ENCODE measurements at regions not wholly inside any gene's neighbourhood (a gene's known extent, or its start where the extent isn't known, plus 50 kb on each side); places are given as distances from the start of the nearest gene placed in this dataset.
A peak's percentile ranks its signal among the peaks of the same experiment; 100 is the strongest.
"Not testable (repeated sequence)": the region's sequence is repeated elsewhere in the genome, so short reads cannot be mapped to it uniquely, and the experiment has no call there.

GRCh38 chr2:87658976-87659375 is 88.9 kb upstream of the PLGLB2 start:
- POLR2A ChIA-PET (ENCODE audit: unreplicated experiment); H3K9ac ChIP-seq (ENCODE audit: low read length); H3K27ac ChIP-seq (ENCODE audit: low read length); H3K4me2 ChIP-seq (ENCODE audit: low read length); H2AFZ ChIP-seq (ENCODE audit: low read length); DNase-seq; H3K27me3 ChIP-seq (ENCODE audit: low read length); H3K4me1 ChIP-seq (ENCODE audit: insufficient read depth, low read length); H3K9me3 ChIP-seq (ENCODE audit: low read length); CTCF ChIA-PET; H3K4me3 ChIP-seq (ENCODE audit: low read length); H4K20me1 ChIP-seq (ENCODE audit: low read length); H3F3A ChIP-seq (ENCODE audit: low read length, unreplicated experiment); intact Hi-C loops (cut with micrococcal nuclease); ATAC-seq; H3K79me2 ChIP-seq (ENCODE audit: low read length); BruUV-seq (replicated peaks); H3K36me3 ChIP-seq (ENCODE audit: low read depth, low read length); H3K9me2 ChIP-seq (replicated peaks; ENCODE audit: low read length): not testable (repeated sequence)

GRCh38 chr2:87660164-87660563 is 87.7 kb upstream of the PLGLB2 start:
- peak; percentile 47 for DNase-seq
- BruUV-seq (replicated peaks); ATAC-seq: not testable (repeated sequence)

DNA sequence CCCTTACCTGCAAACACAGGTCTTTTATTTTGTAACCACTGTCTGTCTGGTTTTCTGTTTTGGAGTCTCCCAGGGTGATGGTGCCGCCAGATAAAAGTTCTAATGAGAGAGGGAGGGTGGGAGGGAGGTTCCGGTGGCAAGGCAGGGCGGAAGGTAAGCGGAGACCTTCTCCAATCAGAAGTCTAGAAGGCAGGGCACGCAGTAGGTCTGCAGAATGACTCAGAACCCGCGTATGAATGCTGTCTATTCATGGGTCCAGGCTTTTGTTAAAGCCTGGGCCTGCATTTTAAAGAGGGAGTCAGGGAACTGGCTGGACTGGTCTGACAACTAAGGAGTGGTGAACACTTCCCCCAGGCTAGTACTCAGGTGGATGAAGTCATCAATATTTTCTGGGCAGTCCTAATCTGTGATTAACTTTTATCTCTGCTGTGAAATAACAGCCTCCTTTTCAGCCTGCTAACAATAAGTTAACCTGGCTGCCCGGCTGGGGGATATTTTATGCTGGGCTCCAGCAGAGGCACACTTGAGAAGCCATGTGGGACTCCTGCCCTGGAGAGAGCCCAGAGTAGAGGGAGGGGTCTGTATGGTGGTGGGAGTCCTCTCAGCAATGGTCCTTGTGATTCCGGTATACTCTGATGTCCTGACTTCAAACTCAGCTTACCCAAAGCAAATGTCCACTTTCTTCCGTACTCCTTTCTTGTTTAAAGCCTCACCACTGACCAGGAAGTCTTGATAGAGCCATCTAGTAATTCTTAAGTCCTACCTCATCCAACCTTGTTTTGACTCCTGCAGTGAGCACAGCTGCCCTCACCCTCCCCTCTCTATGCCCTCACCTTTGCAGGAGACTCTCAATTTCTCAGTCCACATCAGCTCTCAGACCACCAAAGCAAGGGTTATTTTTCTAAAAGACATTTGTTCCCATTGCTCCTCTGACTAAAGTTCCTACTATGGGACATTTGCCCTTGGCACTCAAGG is 85.3 kb upstream of the PLGLB2 start:
- POLR2A ChIA-PET (ENCODE audit: unreplicated experiment); H3K27me3 ChIP-seq (ENCODE audit: low read length); H3K9ac ChIP-seq (ENCODE audit: low read length); H3K9me3 ChIP-seq (ENCODE audit: low read length); H3K79me2 ChIP-seq (ENCODE audit: low read length); H3K4me3 ChIP-seq (ENCODE audit: low read length); H3K4me2 ChIP-seq (ENCODE audit: low read length); H2AFZ ChIP-seq (ENCODE audit: low read length); H3K36me3 ChIP-seq (ENCODE audit: low read depth, low read length); H3K9me2 ChIP-seq (replicated peaks; ENCODE audit: low read length); BruUV-seq (replicated peaks); H4K20me1 ChIP-seq (ENCODE audit: low read length); intact Hi-C loops (cut with micrococcal nuclease); CTCF ChIA-PET; H3F3A ChIP-seq (ENCODE audit: low read length, unreplicated experiment); H3K4me1 ChIP-seq (ENCODE audit: insufficient read depth, low read length): not testable (repeated sequence)
- ATAC-seq (peak; percentile 86), DNase-seq (peak; percentile 96)
- peak overlapping the region; percentile 55 for H3K27ac ChIP-seq (ENCODE audit: low read length)

More at GRCh38 chr2:87660164-87660563, 87.7 kb upstream of the PLGLB2 start:
- H2AFZ ChIP-seq (ENCODE audit: low read length); H3K9ac ChIP-seq (ENCODE audit: low read length); H3K9me3 ChIP-seq (ENCODE audit: low read length); H3K79me2 ChIP-seq (ENCODE audit: low read length); CTCF ChIA-PET; H3K27me3 ChIP-seq (ENCODE audit: low read length); H3K36me3 ChIP-seq (ENCODE audit: low read depth, low read length); H3K4me3 ChIP-seq (ENCODE audit: low read length); H4K20me1 ChIP-seq (ENCODE audit: low read length); H3K4me1 ChIP-seq (ENCODE audit: insufficient read depth, low read length); H3K4me2 ChIP-seq (ENCODE audit: low read length); H3K9me2 ChIP-seq (replicated peaks; ENCODE audit: low read length); H3K27ac ChIP-seq (ENCODE audit: low read length); H3F3A ChIP-seq (ENCODE audit: low read length, unreplicated experiment); intact Hi-C loops (cut with micrococcal nuclease); POLR2A ChIA-PET (ENCODE audit: unreplicated experiment): not testable (repeated sequence)

DNA sequence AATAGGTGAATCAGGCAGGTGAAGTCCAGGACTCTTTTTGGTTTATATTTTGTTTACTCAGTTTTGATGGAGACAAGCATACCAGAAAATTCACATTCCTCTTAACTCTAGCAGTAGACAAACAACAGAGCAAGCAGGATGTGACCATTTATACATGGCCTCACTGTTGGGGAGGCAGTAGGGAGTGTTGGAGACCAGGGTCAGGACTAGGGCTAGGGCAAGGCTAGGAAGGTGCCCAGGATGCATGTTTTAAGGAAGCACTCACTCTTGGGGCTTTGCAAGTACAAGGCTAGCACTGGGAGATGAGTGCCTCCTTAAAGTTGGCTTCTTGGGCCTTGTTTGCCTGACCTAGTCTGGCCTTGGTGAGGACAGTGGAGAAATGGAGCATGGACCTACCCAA is 84.5 kb upstream of the PLGLB2 start:
- H4K20me1 ChIP-seq (ENCODE audit: low read length); DNase-seq; BruUV-seq (replicated peaks); POLR2A ChIA-PET (ENCODE audit: unreplicated experiment); H3K4me3 ChIP-seq (ENCODE audit: low read length); H2AFZ ChIP-seq (ENCODE audit: low read length); H3K27ac ChIP-seq (ENCODE audit: low read length); H3K4me2 ChIP-seq (ENCODE audit: low read length); H3K27me3 ChIP-seq (ENCODE audit: low read length); H3K36me3 ChIP-seq (ENCODE audit: low read depth, low read length); H3K79me2 ChIP-seq (ENCODE audit: low read length); H3F3A ChIP-seq (ENCODE audit: low read length, unreplicated experiment); CTCF ChIA-PET; H3K9me2 ChIP-seq (replicated peaks; ENCODE audit: low read length); H3K9ac ChIP-seq (ENCODE audit: low read length); H3K9me3 ChIP-seq (ENCODE audit: low read length); H3K4me1 ChIP-seq (ENCODE audit: insufficient read depth, low read length); intact Hi-C loops (cut with micrococcal nuclease): not testable (repeated sequence)
- peak; percentile 37 for ATAC-seq

DNA sequence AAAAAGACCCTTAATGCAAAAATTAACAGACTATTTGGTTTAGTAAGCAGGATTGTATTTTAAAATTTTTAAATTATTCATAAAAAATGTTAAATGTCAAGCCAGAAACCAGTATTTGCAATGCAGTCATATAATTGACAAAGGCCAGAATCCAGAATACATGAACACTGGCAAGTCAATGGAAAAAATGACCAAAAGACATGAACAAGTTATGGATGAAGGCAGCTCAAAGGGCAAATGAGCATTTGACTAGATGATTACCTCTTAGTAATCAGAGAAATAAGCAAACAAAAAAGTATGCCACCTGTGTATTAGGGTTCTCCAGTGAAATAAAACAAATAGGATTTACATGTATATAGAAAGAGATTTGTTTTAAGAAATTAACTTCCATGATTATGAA is 80.9 kb upstream of the PLGLB2 start:
- H3K36me3 ChIP-seq (ENCODE audit: low read depth, low read length); POLR2A ChIA-PET (ENCODE audit: unreplicated experiment); H3K27me3 ChIP-seq (ENCODE audit: low read length); H3K4me3 ChIP-seq (ENCODE audit: low read length); H3K79me2 ChIP-seq (ENCODE audit: low read length); H3F3A ChIP-seq (ENCODE audit: low read length, unreplicated experiment); BruUV-seq (replicated peaks); DNase-seq; H3K9me3 ChIP-seq (ENCODE audit: low read length); ATAC-seq; H4K20me1 ChIP-seq (ENCODE audit: low read length); H3K27ac ChIP-seq (ENCODE audit: low read length); H3K4me1 ChIP-seq (ENCODE audit: insufficient read depth, low read length); H3K9me2 ChIP-seq (replicated peaks; ENCODE audit: low read length); CTCF ChIA-PET; H3K4me2 ChIP-seq (ENCODE audit: low read length); H3K9ac ChIP-seq (ENCODE audit: low read length); H2AFZ ChIP-seq (ENCODE audit: low read length); intact Hi-C loops (cut with micrococcal nuclease): not testable (repeated sequence)

DNA sequence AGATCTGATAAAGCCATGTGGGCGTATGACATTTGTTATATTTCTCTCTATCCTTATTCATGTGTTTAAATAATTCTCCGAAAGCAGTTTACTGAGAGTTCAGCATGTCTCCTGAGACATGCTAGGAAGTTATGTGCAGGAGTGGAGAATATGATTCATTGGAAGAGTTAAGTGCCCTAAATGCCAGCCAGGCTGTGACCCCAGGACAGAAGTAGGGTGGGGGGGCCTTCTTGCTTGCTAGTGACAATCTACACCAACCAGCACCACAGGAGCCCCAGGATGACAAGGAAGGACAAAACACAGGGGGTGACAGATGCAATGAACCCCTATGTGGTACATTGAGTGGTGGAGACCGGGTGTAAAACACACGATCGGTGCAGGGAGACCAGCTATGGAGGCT is 79.5 kb upstream of the PLGLB2 start:
- DNase-seq; H2AFZ ChIP-seq (ENCODE audit: low read length); H3K4me1 ChIP-seq (ENCODE audit: insufficient read depth, low read length); H3K79me2 ChIP-seq (ENCODE audit: low read length); H3K36me3 ChIP-seq (ENCODE audit: low read depth, low read length); H3K27ac ChIP-seq (ENCODE audit: low read length); BruUV-seq (replicated peaks); H3K9me3 ChIP-seq (ENCODE audit: low read length); H3K4me3 ChIP-seq (ENCODE audit: low read length); H3K27me3 ChIP-seq (ENCODE audit: low read length); ATAC-seq; POLR2A ChIA-PET (ENCODE audit: unreplicated experiment); CTCF ChIA-PET; H3K9ac ChIP-seq (ENCODE audit: low read length); H4K20me1 ChIP-seq (ENCODE audit: low read length); H3K9me2 ChIP-seq (replicated peaks; ENCODE audit: low read length); H3K4me2 ChIP-seq (ENCODE audit: low read length); intact Hi-C loops (cut with micrococcal nuclease); H3F3A ChIP-seq (ENCODE audit: low read length, unreplicated experiment): not testable (repeated sequence)

All from PC-3 (cell line).